IMR-90 (cell line): ENCODE measurements at regions not wholly inside any gene's neighbourhood (a gene's known extent, or its start where the extent isn't known, plus 50 kb on each side); places are given as distances from the start of the nearest gene placed in this dataset.

ENCODE experiments used
- ATAC-seq: fragments of 200-7000 bp; cut with Tn5 transposase; 2 replicates; pipeline ENCODE4 v1.9.1; 2020; ENCODE audit warnings: low read depth, mild to moderate bottlenecking, moderate library complexity
- BruUV-seq: library from RNA; stranded (reverse); fragments of 400-500 nt; replicated peaks from 2 replicates; lab custom pipeline; 2021; lab: Mats Ljungman, UMichigan
- CTCF ChIA-PET: fragments of 300-600 bp; formaldehyde crosslinking; extraction: SDS; loops from one replicate; lab custom pipeline; 2021; ENCODE audit warnings: antibody characterized with exemption; lab: Yijun Ruan, JAX
- POLR2A ChIA-PET: fragments of 300-600 bp; sonication (Branson Sonifier 250); formaldehyde crosslinking; loops from one replicate; lab custom pipeline; 2022; ENCODE audit warnings: antibody characterized with exemption; ENCODE audit not compliant: unreplicated experiment; lab: Charles Lee
- DNase-seq: peaks from one replicate; pipeline ENCODE4 v3.0.0; 2013
- H2AFZ ChIP-seq: replicated peaks from 2 replicates; pipeline ENCODE3; 2013; ENCODE audit warnings: low read length, mild to moderate bottlenecking; ENCODE audit not compliant: poor library complexity
- H2AK5ac ChIP-seq: 2 replicates; pipeline ENCODE4 v1.6.1; 2013; ENCODE audit warnings: low read depth, low read length, inconsistent platforms
- H2AK9ac ChIP-seq: replicated peaks from 2 replicates; pipeline ENCODE3; 2013; ENCODE audit warnings: mild to moderate bottlenecking, low read depth, low read length, moderate library complexity; ENCODE audit not compliant: poor library complexity
- H2BK120ac ChIP-seq: 2 replicates; pipeline ENCODE4 v1.6.1; 2013; ENCODE audit warnings: low read depth, low read length, inconsistent platforms
- H2BK15ac ChIP-seq: 3 replicates; pipeline ENCODE4 v1.6.1; 2013; ENCODE audit warnings: low read depth, low read length, inconsistent platforms
- H2BK20ac ChIP-seq: 2 replicates; pipeline ENCODE4 v1.6.1; 2013; ENCODE audit warnings: low read depth, mild to moderate bottlenecking, inconsistent platforms, low read length, moderate library complexity
- H2BK5ac ChIP-seq: 2 replicates; pipeline ENCODE4 v1.6.1; 2013; ENCODE audit warnings: mild to moderate bottlenecking, low read depth, low read length, inconsistent platforms; ENCODE audit not compliant: poor library complexity, severe bottlenecking
- H3K14ac ChIP-seq: replicated peaks from 2 replicates; pipeline ENCODE4 v1.6.1; 2013; ENCODE audit warnings: low read depth, low read length, inconsistent platforms
- H3K18ac ChIP-seq: 2 replicates; pipeline ENCODE4 v1.6.1; 2013; ENCODE audit warnings: low read depth, low read length, control low read depth
- H3K23ac ChIP-seq: 2 replicates; pipeline ENCODE4 v1.6.1; 2013; ENCODE audit warnings: low read depth, low read length, inconsistent platforms
- H3K27ac ChIP-seq: 2 replicates; pipeline ENCODE4 v1.5.1; 2013; ENCODE audit warnings: mild to moderate bottlenecking, control low read depth, low read length; ENCODE audit not compliant: insufficient read depth
- H3K27me3 ChIP-seq: 2 replicates; pipeline ENCODE4 v1.6.1; 2013; ENCODE audit warnings: low read length; ENCODE audit not compliant: control insufficient read depth, insufficient read depth
- H3K36me3 ChIP-seq: 2 replicates; pipeline ENCODE4 v1.6.1; 2013; ENCODE audit warnings: low read length, mixed read lengths; ENCODE audit not compliant: control insufficient read depth, insufficient read depth
- H3K4ac ChIP-seq: 2 replicates; pipeline ENCODE4 v1.6.1; 2013; ENCODE audit warnings: low read depth, low read length, inconsistent platforms
- H3K4me1 ChIP-seq: 2 replicates; pipeline ENCODE4 v1.6.1; 2013; ENCODE audit warnings: low read length, mixed read lengths; ENCODE audit not compliant: control insufficient read depth, insufficient read depth
- H3K4me2 ChIP-seq: 2 replicates; pipeline ENCODE4 v1.6.1; 2013; ENCODE audit warnings: low read depth, mild to moderate bottlenecking, control low read depth, low read length, moderate library complexity
- H3K4me3 ChIP-seq: 2 replicates; pipeline ENCODE4 v1.5.1; 2013; ENCODE audit warnings: low read depth, mild to moderate bottlenecking, control low read depth, low read length, moderate library complexity; ENCODE audit not compliant: insufficient read depth
- H3K56ac ChIP-seq: 2 replicates; pipeline ENCODE4 v1.6.1; 2013; ENCODE audit warnings: low read length, inconsistent platforms; ENCODE audit not compliant: insufficient read depth; ENCODE audit errors: extremely low read depth
- H3K79me1 ChIP-seq, 2 experiments: 2 replicates each; pipeline ENCODE4 v1.6.1; 2013; ENCODE audit warnings: low read length in 2 of 2, inconsistent platforms in 1 of 2, low read depth in 1 of 2
- H3K9ac ChIP-seq: 2 replicates; pipeline ENCODE4 v1.6.1; 2013; ENCODE audit warnings: low read depth, low read length, control low read depth
- H3K9me1 ChIP-seq: 2 replicates; pipeline ENCODE4 v1.6.1; 2013; ENCODE audit warnings: low read length, inconsistent platforms; ENCODE audit not compliant: insufficient read depth
- H3K9me3 ChIP-seq: 2 replicates; pipeline ENCODE4 v1.6.1; 2013; ENCODE audit warnings: low read length; ENCODE audit not compliant: control insufficient read depth, insufficient read depth
- H4K20me1 ChIP-seq: 2 replicates; pipeline ENCODE4 v1.6.1; 2013; ENCODE audit warnings: low read length, inconsistent platforms; ENCODE audit not compliant: insufficient read depth
- H4K5ac ChIP-seq: 2 replicates; pipeline ENCODE4 v1.6.1; 2013; ENCODE audit warnings: mild to moderate bottlenecking, low read depth, low read length, control low read depth
- H4K8ac ChIP-seq, 2 experiments: 2 replicates each; pipeline ENCODE4 v1.6.1; 2013; ENCODE audit warnings: low read depth in 2 of 2, low read length in 2 of 2, control low read depth in 1 of 2, inconsistent platforms in 1 of 2
- H4K91ac ChIP-seq: 2 replicates; pipeline ENCODE4 v1.6.1; 2013; ENCODE audit warnings: low read depth, low read length, inconsistent platforms; ENCODE audit not compliant: insufficient read depth
- BHLHE40 ChIP-seq: fragments of 150-350 bp; IDR thresholded peaks from 2 replicates; pipeline ENCODE4 v1.6.1; 2016; ENCODE audit warnings: mild to moderate bottlenecking, low read depth, low read length
- CEBPB ChIP-seq: IDR thresholded peaks from 2 replicates; pipeline ENCODE4 v1.6.1; 2012; ENCODE audit warnings: low read depth, low read length, improper control_type of control experiment
- CHD1 ChIP-seq: IDR thresholded peaks from 2 replicates; pipeline ENCODE4 v1.6.1; 2012; ENCODE audit warnings: low read depth, low read length, improper control_type of control experiment
- CTCF ChIP-seq: conservative IDR thresholded peaks from 2 replicates; pipeline ENCODE4 v1.5.1; 2012; ENCODE audit warnings: mild to moderate bottlenecking, low read depth, low read length, improper control_type of control experiment
- ELK1 ChIP-seq: fragments of 150-350 bp; IDR thresholded peaks from 2 replicates; pipeline ENCODE4 v1.6.1; 2016; ENCODE audit warnings: low read depth, mild to moderate bottlenecking, low read length, moderate library complexity, borderline replicate concordance
- FOS ChIP-seq: fragments of 150-350 bp; IDR thresholded peaks from 2 replicates; pipeline ENCODE4 v1.6.1; 2016; ENCODE audit warnings: low read depth, low read length
- MAFK ChIP-seq: IDR thresholded peaks from 2 replicates; pipeline ENCODE4 v1.6.1; 2012; ENCODE audit warnings: low read depth, low read length, improper control_type of control experiment
- MAZ ChIP-seq: IDR thresholded peaks from 2 replicates; pipeline ENCODE4 v1.6.1; 2012; ENCODE audit warnings: low read depth, mild to moderate bottlenecking, low read length, improper control_type of control experiment, moderate library complexity, borderline replicate concordance
- MXI1 ChIP-seq: IDR thresholded peaks from 2 replicates; pipeline ENCODE4 v1.6.1; 2012; ENCODE audit warnings: low read depth, mild to moderate bottlenecking, low read length, moderate library complexity, borderline replicate concordance
- NFE2L2 ChIP-seq: fragments of 150-350 bp; IDR thresholded peaks from 2 replicates; pipeline ENCODE4 v1.6.1; 2016; ENCODE audit warnings: low read depth, mild to moderate bottlenecking, low read length
- POLR2A ChIP-seq: IDR thresholded peaks from 2 replicates; pipeline ENCODE4 v1.6.1; 2012; ENCODE audit warnings: mild to moderate bottlenecking, low read depth, low read length
- RAD21 ChIP-seq: IDR thresholded peaks from 2 replicates; pipeline ENCODE4 v1.6.1; 2012; ENCODE audit warnings: low read length, improper control_type of control experiment
- RCOR1 ChIP-seq: IDR thresholded peaks from 2 replicates; pipeline ENCODE4 v1.6.1; 2012; ENCODE audit warnings: mild to moderate bottlenecking, low read length, improper control_type of control experiment; ENCODE audit not compliant: insufficient replicate concordance
- RFX5 ChIP-seq: IDR thresholded peaks from 2 replicates; pipeline ENCODE4 v1.8.0; 2012; ENCODE audit warnings: low read depth, mild to moderate bottlenecking, low read length, moderate library complexity
- SMC3 ChIP-seq: fragments of 150-350 bp; IDR thresholded peaks from 2 replicates; pipeline ENCODE4 v1.6.1; 2016; ENCODE audit warnings: low read depth, mild to moderate bottlenecking, antibody characterized with exemption, low read length, moderate library complexity
- USF2 ChIP-seq: fragments of 150-350 bp; IDR thresholded peaks from 2 replicates; pipeline ENCODE4 v1.6.1; 2017; ENCODE audit warnings: mild to moderate bottlenecking, antibody characterized with exemption, low read length, low read depth
- WGBS, 2 experiments: methylation state at CpG; one replicate each; pipeline versions ENCODE4 v1.1.5 to v1.1.7; 2013; ENCODE audit warnings: missing lambda C conversion rate in 2 of 2; ENCODE audit not compliant: insufficient read length in 1 of 2; ENCODE audit errors: extremely low coverage in 2 of 2; 5-methylcytosine and 5-hydroxymethylcytosine counted together
- dilution Hi-C: fragments of 300-500 bp; cut with HindIII; formaldehyde crosslinking; loops from one replicate; pipeline ENCODE4 v1.14.3; 2018; ENCODE audit warnings: low sequenced_read_pairs; ENCODE audit not compliant: unreplicated experiment
- in situ Hi-C: fragments of 300-500 bp; cut with MboI; formaldehyde crosslinking; loops from 3 replicates; pipeline ENCODE4 v1.14.3; 2019; ENCODE audit warnings: low sequenced_read_pairs, inconsistent platforms, mixed read lengths
- intact Hi-C: fragments of 100-400 bp; cut with micrococcal nuclease; formaldehyde crosslinking; loops from 2 replicates; pipeline ENCODE4 v1.10.0; 2022

- ChIA-PET CTCF (no interaction called here), POLR2A (no interaction called here)
- dilution Hi-C loops (no loop called here), intact Hi-C loops (no loop called here), in situ Hi-C loops (no loop called here)
- no peak overlapping the region for H3K9ac ChIP-seq
- H2AFZ ChIP-seq, result no peak overlapping the region
- H2AK5ac ChIP-seq, result no peak overlapping the region
- DNase-seq, result peak; percentile 35
- no peak overlapping the region for H3K23ac ChIP-seq
- H4K5ac ChIP-seq, result no peak overlapping the region
- no peaks in the 10 kb centered on the region for H4K20me1 ChIP-seq
- H2AK9ac ChIP-seq, result no peak overlapping the region
- H3K14ac ChIP-seq, result no peak overlapping the region
- H4K91ac ChIP-seq, result no peak overlapping the region
- H3K27me3 ChIP-seq, result no peaks in the 10 kb centered on the region
- WGBS, 2 experiments, result 0% methylated on average over 1 of the region's 3 CpGs; no CpG with 5 or more reads in 1 of the 2 experiments
- H3K9me3 ChIP-seq, result no peaks in the 10 kb centered on the region
- no peak overlapping the region for H3K4me3 ChIP-seq
- no peak for ATAC-seq
- H3K9me1 ChIP-seq, result no peaks in the 10 kb centered on the region; the same call in 1 of the 2 replicates
- TF ChIP-seq FOS, result no peak
- no peak for TF ChIP-seq USF2
- no peak for TF ChIP-seq RAD21
- no peak for TF ChIP-seq MXI1
- no peak for TF ChIP-seq RCOR1
- TF ChIP-seq SMC3, result no peak
- TF ChIP-seq RFX5, result no peak
- no peak for TF ChIP-seq NFE2L2
- no peak for TF ChIP-seq CTCF
- TF ChIP-seq CEBPB, result no peak
- no peak for TF ChIP-seq BHLHE40
- TF ChIP-seq POLR2A, result no peak
- TF ChIP-seq MAZ, result no peak
- no peak for TF ChIP-seq ELK1
- no peak for TF ChIP-seq CHD1
- no peak for TF ChIP-seq MAFK
- H3K4me2 ChIP-seq, result no peak overlapping the region
- 0 out of 2 replicates have a peak overlapping the region, but pooled peaks have one; percentile 46 for H2BK120ac ChIP-seq
- H3K27ac ChIP-seq, result no peak overlapping the region
- no peak overlapping the region for H3K56ac ChIP-seq
- H3K18ac ChIP-seq, result no peak overlapping the region
- no peaks in the 10 kb centered on the region for H3K4me1 ChIP-seq
- no peaks in the 10 kb centered on the region for H3K79me1 ChIP-seq
- no TSS peak for BruUV-seq
- no peak overlapping the region for H3K4ac ChIP-seq
- H2BK20ac ChIP-seq, result no peak overlapping the region
- H2BK5ac ChIP-seq, result no peak overlapping the region
- no peak overlapping the region for H2BK15ac ChIP-seq
- H4K8ac ChIP-seq, result no peak overlapping the region
- no peaks in the 10 kb centered on the region for H3K36me3 ChIP-seq
Measured at GRCh38 chr11:92703449-92703830, 266.0 kb upstream of the MTNR1B start.
